HAP-1 (cell line): ENCODE measurements at regions not wholly inside any gene's neighbourhood (a gene's known extent, or its start where the extent isn't known, plus 50 kb on each side); places are given as distances from the start of the nearest gene placed in this dataset.
"Not testable (repeated sequence)": the region's sequence is repeated elsewhere in the genome, so short reads cannot be mapped to it uniquely, and the experiment has no call there.

Source experiments
- DNase-seq, 2 experiments: peaks; one replicate each; pipeline ENCODE4 v3.0.0-alpha.2; 2016 to 2020; ENCODE audit warnings: low spot score in 2 of 2
- H3K27me3 ChIP-seq: fragments of 250-450 bp; sonication (Bioruptor Pico); 2 replicates; pipeline ENCODE4 v1.5.1; 2020; ENCODE audit warnings: low read depth, mild to moderate bottlenecking, moderate library complexity
- H3K36me3 ChIP-seq: fragments of 250-450 bp; sonication (Bioruptor Pico); replicated peaks from 2 replicates; pipeline ENCODE4 v1.5.1; 2020; ENCODE audit warnings: mild to moderate bottlenecking
- H3K4me1 ChIP-seq: fragments of 250-450 bp; sonication (Bioruptor Pico); 2 replicates; pipeline ENCODE4 v1.5.1; 2020; ENCODE audit warnings: mild to moderate bottlenecking
- H3K4me3 ChIP-seq: fragments of 250-450 bp; sonication (Bioruptor Pico); 2 replicates; pipeline ENCODE4 v1.5.1; 2020; ENCODE audit warnings: mild to moderate bottlenecking, moderate library complexity
- H3K9me3 ChIP-seq: fragments of 250-450 bp; sonication (Bioruptor Pico); 2 replicates; pipeline ENCODE4 v1.5.1; 2020; ENCODE audit warnings: mild to moderate bottlenecking, moderate library complexity
- in situ Hi-C: fragments of 300-500 bp; cut with MboI; formaldehyde crosslinking; loops from 3 replicates; pipeline ENCODE4 v1.14.3; 2020; ENCODE audit warnings: low sequenced_read_pairs, inconsistent platforms, mixed read lengths

GRCh38 chr10:28892818-28893547 is 215.7 kb downstream of the BAMBI start:
- no peaks in the 10 kb centered on the region for H3K27me3 ChIP-seq
- in situ Hi-C loops: no loop called here
- H3K9me3 ChIP-seq: no peaks in the 10 kb centered on the region
- no peak overlapping the region for H3K4me3 ChIP-seq
- H3K36me3 ChIP-seq: no peaks in the 10 kb centered on the region
- H3K4me1 ChIP-seq: peaks cover 7% of the 10 kb centered on the region
- DNase-seq: no peak

- no peaks in the 10 kb centered on the region for H3K27me3 ChIP-seq
- no peaks in the 10 kb centered on the region for H3K9me3 ChIP-seq
- no peaks in the 10 kb centered on the region for H3K36me3 ChIP-seq
- H3K4me1 ChIP-seq: peaks cover 8% of the 10 kb centered on the region
- in situ Hi-C loops: no loop called here
- no peak for DNase-seq
- H3K4me3 ChIP-seq: no peak overlapping the region
Observed at GRCh38 chr10:28894146-28894545, 216.8 kb downstream of the BAMBI start.

- DNase-seq, H3K4me3 ChIP-seq, H3K9me3 ChIP-seq, in situ Hi-C loops, H3K36me3 ChIP-seq, H3K27me3 ChIP-seq, H3K4me1 ChIP-seq: not testable (repeated sequence)
Observed at GRCh38 chr10:28895671-28896070, 218.3 kb downstream of the BAMBI start.

- H3K9me3 ChIP-seq, H3K36me3 ChIP-seq, DNase-seq, in situ Hi-C loops, H3K4me3 ChIP-seq, H3K27me3 ChIP-seq, H3K4me1 ChIP-seq: not testable (repeated sequence)
Observed at GRCh38 chr10:28896791-28897409, 219.6 kb downstream of the BAMBI start.

GRCh38 chr10:28897617-28898464 is 220.5 kb downstream of the BAMBI start:
- DNase-seq: no peak
- Histone ChIP-seq H3K27me3 (no peaks in the 10 kb centered on the region), H3K4me1 (peaks cover 8% of the 10 kb centered on the region), H3K4me3 (no peak overlapping the region), H3K9me3 (no peaks in the 10 kb centered on the region), H3K36me3 (no peaks in the 10 kb centered on the region)
- in situ Hi-C loops: no loop called here

GRCh38 chr10:28902215-28902614 is 224.9 kb downstream of the BAMBI start:
- in situ Hi-C loops: no loop called here
- no peak overlapping the region for H3K4me3 ChIP-seq
- no peaks in the 10 kb centered on the region for H3K27me3 ChIP-seq
- no peaks in the 10 kb centered on the region for H3K9me3 ChIP-seq
- no peaks in the 10 kb centered on the region for H3K36me3 ChIP-seq
- no peak for DNase-seq
- H3K4me1 ChIP-seq: peaks cover 18% of the 10 kb centered on the region

GRCh38 chr10:28903063-28903462 is 225.7 kb downstream of the BAMBI start:
- Histone ChIP-seq H3K4me3 (no peak overlapping the region), H3K27me3 (no peaks in the 10 kb centered on the region), H3K9me3 (no peaks in the 10 kb centered on the region), H3K4me1 (peaks cover 14% of the 10 kb centered on the region), H3K36me3 (no peaks in the 10 kb centered on the region)
- no peak for DNase-seq
- in situ Hi-C loops: no loop called here

- H3K27me3 ChIP-seq: no peaks in the 10 kb centered on the region
- H3K4me3 ChIP-seq: no peak overlapping the region
- in situ Hi-C loops: no loop called here
- no peaks in the 10 kb centered on the region for H3K9me3 ChIP-seq
- H3K36me3 ChIP-seq: no peaks in the 10 kb centered on the region
- no peak for DNase-seq
- peaks cover 14% of the 10 kb centered on the region for H3K4me1 ChIP-seq
Observed at GRCh38 chr10:28903736-28904135, 226.4 kb downstream of the BAMBI start.

- Histone ChIP-seq H3K27me3 (no peaks in the 10 kb centered on the region), H3K36me3 (no peaks in the 10 kb centered on the region), H3K4me1 (peaks cover 14% of the 10 kb centered on the region), H3K9me3 (no peaks in the 10 kb centered on the region), H3K4me3 (no peak overlapping the region)
- in situ Hi-C loops: no loop called here
- no peak for DNase-seq
Observed at GRCh38 chr10:28905371-28905770, 228.1 kb downstream of the BAMBI start.

- Histone ChIP-seq H3K4me3 (no peak overlapping the region), H3K36me3 (no peaks in the 10 kb centered on the region), H3K9me3 (no peaks in the 10 kb centered on the region), H3K4me1 (peaks cover 14% of the 10 kb centered on the region), H3K27me3 (no peaks in the 10 kb centered on the region)
- no peak for DNase-seq
- in situ Hi-C loops: no loop called here
Observed at GRCh38 chr10:28906011-28906411, 228.7 kb downstream of the BAMBI start.

GRCh38 chr10:28906415-28906814 is 229.1 kb downstream of the BAMBI start:
- Histone ChIP-seq H3K4me1 (peaks cover 14% of the 10 kb centered on the region), H3K36me3 (no peaks in the 10 kb centered on the region), H3K4me3 (no peak overlapping the region), H3K27me3 (no peaks in the 10 kb centered on the region), H3K9me3 (no peaks in the 10 kb centered on the region)
- in situ Hi-C loops: no loop called here
- no peak for DNase-seq

- DNase-seq: no peak
- no peaks in the 10 kb centered on the region for H3K9me3 ChIP-seq
- H3K27me3 ChIP-seq: no peaks in the 10 kb centered on the region
- no peak overlapping the region for H3K4me3 ChIP-seq
- H3K36me3 ChIP-seq: no peaks in the 10 kb centered on the region
- in situ Hi-C loops: no loop called here
- H3K4me1 ChIP-seq: peaks cover 14% of the 10 kb centered on the region
Observed at GRCh38 chr10:28906934-28907333, 229.6 kb downstream of the BAMBI start.

GRCh38 chr10:28909875-28910274 is 232.6 kb downstream of the BAMBI start:
- no peaks in the 10 kb centered on the region for H3K4me1 ChIP-seq
- H3K4me3 ChIP-seq: no peak overlapping the region
- in situ Hi-C loops: no loop called here
- DNase-seq: no peak
- H3K36me3 ChIP-seq: no peaks in the 10 kb centered on the region
- no peaks in the 10 kb centered on the region for H3K9me3 ChIP-seq
- H3K27me3 ChIP-seq: no peaks in the 10 kb centered on the region

- no peak for DNase-seq
- Histone ChIP-seq H3K36me3 (no peaks in the 10 kb centered on the region), H3K9me3 (no peaks in the 10 kb centered on the region), H3K4me1 (no peaks in the 10 kb centered on the region), H3K4me3 (no peak overlapping the region), H3K27me3 (no peaks in the 10 kb centered on the region)
- in situ Hi-C loops: no loop called here
Observed at GRCh38 chr10:28910956-28911355, 233.6 kb downstream of the BAMBI start.
